ENCODE measurements at regions not wholly inside any gene's neighbourhood (a gene's known extent, or its start where the extent isn't known, plus 50 kb on each side); places are given as distances from the start of the nearest gene placed in this dataset.

GRCh38 chr13:60772726-60773125, 375.7 kb downstream of the TDRD3 start:
- Histone ChIP-seq H3K9ac (ENCODE audit: insufficient read depth, low read length, poor library complexity, severe bottlenecking) (no peak overlapping the region), H2AFZ (ENCODE audit: insufficient read depth, low read depth, low read length, poor library complexity, severe bottlenecking) (no peak overlapping the region), H3K36me3 (replicated peaks in 1 of 2; ENCODE audit: control insufficient read depth in 1 of 2, insufficient read depth in 2 of 2, low read length in 2 of 2) (no peaks in the 10 kb centered on the region), H3K4me3 (replicated peaks in 1 of 3; ENCODE audit: low read depth in 2 of 3, low read length in 3 of 3) (no peak overlapping the region), H3K4me1 (ENCODE audit: control insufficient read depth in 1 of 2, insufficient read depth in 2 of 2, low read length in 2 of 2) (no peaks in the 10 kb centered on the region), H3K79me2 (ENCODE audit: insufficient read depth, low read length) (no peaks in the 10 kb centered on the region), H3K27ac (ENCODE audit: low read depth in 1 of 2, low read length in 2 of 2) (no peak overlapping the region), H3K27me3 (ENCODE audit: control insufficient read depth in 2 of 2, insufficient read depth in 2 of 2, low read length in 2 of 2) (no peaks in the 10 kb centered on the region), H3K9me3 (replicated peaks in 1 of 2; ENCODE audit: control insufficient read depth in 1 of 2, insufficient read depth in 1 of 2, low read length in 2 of 2) (peaks cover 4 to 9% of the 10 kb centered on the region in 2 donors), H3K4me2 (replicated peaks; ENCODE audit: extremely low read depth, low read length, poor library complexity, severe bottlenecking) (no peak overlapping the region), H4K20me1 (ENCODE audit: insufficient read depth, low read length) (no peaks in the 10 kb centered on the region)
- no peak overlapping the region for H3K27ac Mint-ChIP-seq
- DNase-seq, result no peak
- H3K4me3 Mint-ChIP-seq, result no peak overlapping the region
- peaks cover 0 to 1% (median 1%) of the 10 kb centered on the region in 3 donors for H3K27me3 Mint-ChIP-seq (ENCODE audit: low read depth in 3 of 3)
- intact Hi-C loops (cut with micrococcal nuclease), result no loop called here
- peaks cover 3 to 15% (median 8%) of the 10 kb centered on the region in 7 donors for H3K9me3 Mint-ChIP-seq
- no peaks in the 10 kb centered on the region for H3K4me1 Mint-ChIP-seq
- H3K36me3 Mint-ChIP-seq, result no peaks in the 10 kb centered on the region
- no peak for TF ChIP-seq CTCF (IDR thresholded peaks at IDR 0.05)

GRCh38 chr13:60765700-60766411, 368.8 kb downstream of the TDRD3 start:
- no peak for TF ChIP-seq CTCF (IDR thresholded peaks at IDR 0.05)
- no peaks in the 10 kb centered on the region for H3K4me1 ChIP-seq (ENCODE audit: control insufficient read depth in 1 of 2, insufficient read depth in 2 of 2, low read length in 2 of 2)
- no peak overlapping the region for H3K4me3 ChIP-seq (replicated peaks in 1 of 3; ENCODE audit: low read depth in 2 of 3, low read length in 3 of 3)
- no peaks in the 10 kb centered on the region for H3K79me2 ChIP-seq (ENCODE audit: insufficient read depth, low read length)
- H4K20me1 ChIP-seq (ENCODE audit: insufficient read depth, low read length), result no peaks in the 10 kb centered on the region
- Mint-ChIP-seq H3K4me1 (no peaks in the 10 kb centered on the region), H3K27ac (no peak overlapping the region), H3K9me3 (peaks cover 0 to 13% (median 4%) of the 10 kb centered on the region in 7 donors), H3K4me3 (no peak overlapping the region), H3K36me3 (no peaks in the 10 kb centered on the region), H3K27me3 (ENCODE audit: low read depth in 3 of 3) (no peaks in the 10 kb centered on the region)
- H2AFZ ChIP-seq (ENCODE audit: insufficient read depth, low read depth, low read length, poor library complexity, severe bottlenecking), result no peak overlapping the region
- WGBS (ENCODE audit: insufficient coverage), result 80% methylated on average over 3 of the region's 5 CpGs
- H3K27ac ChIP-seq (ENCODE audit: low read depth in 1 of 2, low read length in 2 of 2), result no peak overlapping the region
- H3K36me3 ChIP-seq (replicated peaks in 1 of 2; ENCODE audit: control insufficient read depth in 1 of 2, insufficient read depth in 2 of 2, low read length in 2 of 2), result no peaks in the 10 kb centered on the region
- no peak for DNase-seq
- peaks cover 0 to 4% of the 10 kb centered on the region in 2 donors for H3K9me3 ChIP-seq (replicated peaks in 1 of 2; ENCODE audit: control insufficient read depth in 1 of 2, insufficient read depth in 1 of 2, low read length in 2 of 2)
- H3K4me2 ChIP-seq (replicated peaks; ENCODE audit: extremely low read depth, low read length, poor library complexity, severe bottlenecking), result no peak overlapping the region
- no peak overlapping the region for H3K9ac ChIP-seq (ENCODE audit: insufficient read depth, low read length, poor library complexity, severe bottlenecking)
- intact Hi-C loops (cut with micrococcal nuclease), result no loop called here
- H3K27me3 ChIP-seq (ENCODE audit: control insufficient read depth in 2 of 2, insufficient read depth in 2 of 2, low read length in 2 of 2), result no peaks in the 10 kb centered on the region

Measured in CD14-positive monocyte (primary cell).